ENCODE measurements at regions not wholly inside any gene's neighbourhood (a gene's known extent, or its start where the extent isn't known, plus 50 kb on each side); places are given as distances from the start of the nearest gene placed in this dataset.

- TF ChIP-seq POLR2AphosphoS5 (IDR thresholded peaks at IDR 0.05; ENCODE audit: low read depth, low read length) (no peak), RAD21 (IDR thresholded peaks at IDR 0.05; ENCODE audit: low read length) (no peak), MXI1 (IDR thresholded peaks at IDR 0.05; ENCODE audit: low read depth, low read length) (no peak), NFIC (IDR thresholded peaks at IDR 0.05; ENCODE audit: borderline replicate concordance) (no peak), FOXM1 (IDR thresholded peaks at IDR 0.05; ENCODE audit: low read depth) (no peak)
- TF ChIP-seq, protein P1, sequence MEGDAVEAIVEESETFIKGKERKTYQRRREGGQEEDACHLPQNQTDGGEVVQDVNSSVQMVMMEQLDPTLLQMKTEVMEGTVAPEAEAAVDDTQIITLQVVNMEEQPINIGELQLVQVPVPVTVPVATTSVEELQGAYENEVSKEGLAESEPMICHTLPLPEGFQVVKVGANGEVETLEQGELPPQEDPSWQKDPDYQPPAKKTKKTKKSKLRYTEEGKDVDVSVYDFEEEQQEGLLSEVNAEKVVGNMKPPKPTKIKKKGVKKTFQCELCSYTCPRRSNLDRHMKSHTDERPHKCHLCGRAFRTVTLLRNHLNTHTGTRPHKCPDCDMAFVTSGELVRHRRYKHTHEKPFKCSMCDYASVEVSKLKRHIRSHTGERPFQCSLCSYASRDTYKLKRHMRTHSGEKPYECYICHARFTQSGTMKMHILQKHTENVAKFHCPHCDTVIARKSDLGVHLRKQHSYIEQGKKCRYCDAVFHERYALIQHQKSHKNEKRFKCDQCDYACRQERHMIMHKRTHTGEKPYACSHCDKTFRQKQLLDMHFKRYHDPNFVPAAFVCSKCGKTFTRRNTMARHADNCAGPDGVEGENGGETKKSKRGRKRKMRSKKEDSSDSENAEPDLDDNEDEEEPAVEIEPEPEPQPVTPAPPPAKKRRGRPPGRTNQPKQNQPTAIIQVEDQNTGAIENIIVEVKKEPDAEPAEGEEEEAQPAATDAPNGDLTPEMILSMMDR (IDR thresholded peaks at IDR 0.05) = no peak
Measured at GRCh38 chr16:13697568-13697967, 222.4 kb upstream of the ERCC4 start.

All from SK-N-SH (cell line).